HG02610 (cell line): ENCODE measurements at regions not wholly inside any gene's neighbourhood (a gene's known extent, or its start where the extent isn't known, plus 50 kb on each side); places are given as distances from the start of the nearest gene placed in this dataset.
"Not testable (repeated sequence)": the region's sequence is repeated elsewhere in the genome, so short reads cannot be mapped to it uniquely, and the experiment has no call there.

Source experiments
- ATAC-seq: cut with Tn5 transposase; IDR thresholded peaks from one replicate; pipeline ENCODE4 v1.9.1; 2021; ENCODE audit warnings: mild to moderate bottlenecking, moderate library complexity; ENCODE audit not compliant: unreplicated experiment

- ATAC-seq = peak; percentile 100
Observed at GRCh38 chr6:97669191-97670031, 386.4 kb upstream of the MMS22L start.

GRCh38 chr6:97674802-97675201 lies 391.8 kb upstream of the MMS22L start:
- ATAC-seq = no peak

GRCh38 chr6:97677626-97678025 lies 394.6 kb upstream of the MMS22L start:
- no peak for ATAC-seq

GRCh38 chr6:97687916-97688315 lies 404.9 kb upstream of the MMS22L start:
- ATAC-seq = no peak

- ATAC-seq = no peak
Observed at GRCh38 chr6:97689078-97689754, 406.2 kb upstream of the MMS22L start.

- ATAC-seq = no peak
Observed at GRCh38 chr6:97697456-97697855, 414.4 kb upstream of the MMS22L start.

- no peak for ATAC-seq
Observed at GRCh38 chr6:97701801-97702200, 418.8 kb upstream of the MMS22L start.

GRCh38 chr6:97702248-97702647 lies 419.2 kb upstream of the MMS22L start:
- ATAC-seq = no peak

GRCh38 chr6:97703661-97704060 lies 420.6 kb upstream of the MMS22L start:
- no peak for ATAC-seq

- ATAC-seq = no peak
Observed at GRCh38 chr6:97705568-97705967, 422.6 kb upstream of the MMS22L start.

GRCh38 chr6:97712751-97713150 lies 429.7 kb upstream of the MMS22L start:
- no peak for ATAC-seq

- no peak for ATAC-seq
Observed at GRCh38 chr6:97714772-97715171, 431.8 kb upstream of the MMS22L start.

- ATAC-seq = no peak
Observed at GRCh38 chr6:97717086-97717485, 434.1 kb upstream of the MMS22L start.

- ATAC-seq = no peak
Observed at GRCh38 chr6:97726378-97726777, 443.4 kb upstream of the MMS22L start.

GRCh38 chr6:97732045-97732444 lies 449.0 kb upstream of the MMS22L start:
- no peak for ATAC-seq

- no peak for ATAC-seq
Observed at GRCh38 chr6:97757575-97757974, 474.6 kb upstream of the MMS22L start.

- no peak for ATAC-seq
Observed at GRCh38 chr6:97765461-97765860, 482.4 kb upstream of the MMS22L start.

- ATAC-seq = no peak
Observed at GRCh38 chr6:97771372-97771771, 488.4 kb upstream of the MMS22L start.

GRCh38 chr6:97775012-97775411 lies 492.0 kb upstream of the MMS22L start:
- no peak for ATAC-seq

GRCh38 chr6:97778290-97779038 lies 495.4 kb upstream of the MMS22L start:
- no peak for ATAC-seq

- ATAC-seq = not testable (repeated sequence)
Observed at GRCh38 chr6:97779039-97779766, 496.2 kb upstream of the MMS22L start.
